Gastroesophageal sphincter (tissue), 4 donors: ENCODE measurements at regions not wholly inside any gene's neighbourhood (a gene's known extent, or its start where the extent isn't known, plus 50 kb on each side); places are given as distances from the start of the nearest gene placed in this dataset.
"Not testable (repeated sequence)": the region's sequence is repeated elsewhere in the genome, so short reads cannot be mapped to it uniquely, and the experiment has no call there.

ENCODE experiments used
- ATAC-seq: fragments of 150-250 bp; one replicate; pipeline ENCODE4 v1.9.1; 2016; ENCODE audit warnings: mild to moderate bottlenecking, moderate library complexity
- H3K27ac ChIP-seq, 4 donors: fragments of 200-600 bp; sonication (generic) in 3 of 4; 1 replicate in 3 of 4; 2 replicates in 1 of 4; pipeline ENCODE4 v1.5.1; 2016 to 2019
- H3K27me3 ChIP-seq: fragments of 200-600 bp; sonication (generic); one replicate; pipeline ENCODE4 v1.5.1; 2019
- H3K36me3 ChIP-seq, 2 donors: fragments of 200-600 bp; sonication (generic); one replicate each; pipeline ENCODE4 v1.5.1; 2019; ENCODE audit warnings: control low read depth in 1 of 2
- H3K4me1 ChIP-seq, 3 donors: fragments of 200-600 bp; sonication (generic); 1 replicate in 2 of 3; 2 replicates in 1 of 3; pipeline ENCODE4 v1.5.1; 2016 to 2019; ENCODE audit warnings: control low read depth in 2 of 3
- H3K4me3 ChIP-seq, 2 donors: fragments of 200-600 bp; sonication (generic); one replicate each; pipeline ENCODE4 v1.5.1; 2019; ENCODE audit warnings: mild to moderate bottlenecking in 1 of 2, moderate library complexity in 1 of 2
- H3K9me3 ChIP-seq, 3 donors: fragments of 200-600 bp; sonication (generic); one replicate each; pipeline ENCODE4 v1.5.1; 2017 to 2019; ENCODE audit warnings: control low read depth in 2 of 3
- CTCF ChIP-seq, 4 experiments: fragments of 200-600 bp in 2 of 4; fragments of 450-650 bp in 2 of 4; sonication (generic) in 1 of 4; IDR thresholded peaks; one replicate each; pipeline ENCODE4 v1.5.1; 2017 to 2019; ENCODE audit warnings: antibody characterized with exemption in 4 of 4, mild to moderate bottlenecking in 2 of 4, moderate library complexity in 2 of 4
- EP300 ChIP-seq: sonication (generic); formaldehyde crosslinking; IDR thresholded peaks from one replicate; pipeline ENCODE4 v1.6.1; 2017; ENCODE audit warnings: antibody characterized with exemption, mild to moderate bottlenecking
- POLR2A ChIP-seq, 2 donors: fragments of 450-650 bp; IDR thresholded peaks; one replicate each; pipeline ENCODE4 v1.6.1; 2017; ENCODE audit warnings: antibody characterized with exemption in 2 of 2, mild to moderate bottlenecking in 2 of 2, moderate library complexity in 1 of 2
- POLR2AphosphoS5 ChIP-seq: sonication (generic); formaldehyde crosslinking; IDR thresholded peaks from one replicate; pipeline ENCODE4 v1.6.1; 2017; ENCODE audit warnings: antibody characterized with exemption
- WGBS, 2 donors: methylation state at CpG; one replicate each; pipeline ENCODE4 v1.1.5; 2018; ENCODE audit warnings: low coverage in 1 of 2; 5-methylcytosine and 5-hydroxymethylcytosine counted together

- TF ChIP-seq POLR2AphosphoS5 (no peak), CTCF (IDR thresholded peaks at IDR 0.05) (no peak), POLR2A (IDR thresholded peaks at IDR 0.05) (no peak), EP300 (no peak)
- peaks cover 0 to 9% (median 0%) of the 10 kb centered on the region in 3 donors for H3K9me3 ChIP-seq
- H3K4me1 ChIP-seq, result no peaks in the 10 kb centered on the region
- no peak overlapping the region for H3K27ac ChIP-seq
- no peaks in the 10 kb centered on the region for H3K36me3 ChIP-seq
- WGBS, 2 donors, result 58 to 63% methylated on average over 6 to 7 of the region's 7 CpGs
- ATAC-seq, result no peak
- H3K27me3 ChIP-seq, result no peaks in the 10 kb centered on the region
- H3K4me3 ChIP-seq, result no peak overlapping the region
These were observed 412.9 kb downstream of the CHSY3 start for GRCh38 chr5:130316971-130317680.

DNA sequence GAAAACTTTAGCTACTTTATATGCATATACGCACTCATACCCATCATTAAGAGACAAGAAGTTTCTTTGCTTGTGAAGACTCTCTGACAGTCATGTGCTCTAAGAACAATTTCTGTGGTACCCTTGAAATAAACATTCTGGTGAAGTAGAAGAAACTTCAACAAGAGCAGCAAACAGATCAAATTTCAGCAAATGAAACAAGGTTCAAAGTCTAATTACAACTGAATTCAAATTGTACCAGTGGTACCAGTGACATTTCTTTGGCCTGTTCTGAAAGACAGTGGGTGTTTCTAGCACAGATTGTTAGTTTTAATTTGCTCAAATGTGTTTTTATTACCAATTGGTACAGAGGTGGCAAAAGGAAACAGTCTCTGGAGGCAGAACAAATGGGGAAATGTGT is 391.0 kb downstream of the CHSY3 start:
- no peaks in the 10 kb centered on the region for H3K4me1 ChIP-seq
- ATAC-seq, result no peak
- H3K36me3 ChIP-seq, result no peaks in the 10 kb centered on the region
- no peak for TF ChIP-seq EP300
- no peak for TF ChIP-seq POLR2A (IDR thresholded peaks at IDR 0.05)
- no peak for TF ChIP-seq CTCF (IDR thresholded peaks at IDR 0.05)
- TF ChIP-seq POLR2AphosphoS5, result no peak
- H3K27me3 ChIP-seq, result no peaks in the 10 kb centered on the region
- H3K9me3 ChIP-seq, result no peaks in the 10 kb centered on the region
- no peak overlapping the region for H3K4me3 ChIP-seq
- no peak overlapping the region for H3K27ac ChIP-seq
- 90 to 100% methylated on average over 1 of the region's 1 CpG for WGBS, 2 donors

- 82 to 100% methylated on average over 2 to 3 of the region's 3 CpGs for WGBS, 2 donors
- not testable (repeated sequence) for H3K4me1 ChIP-seq, H3K27ac ChIP-seq, H3K36me3 ChIP-seq, H3K4me3 ChIP-seq, H3K9me3 ChIP-seq, H3K27me3 ChIP-seq, ATAC-seq
These were observed 390.5 kb downstream of the CHSY3 start for GRCh38 chr5:130294798-130295197.

DNA sequence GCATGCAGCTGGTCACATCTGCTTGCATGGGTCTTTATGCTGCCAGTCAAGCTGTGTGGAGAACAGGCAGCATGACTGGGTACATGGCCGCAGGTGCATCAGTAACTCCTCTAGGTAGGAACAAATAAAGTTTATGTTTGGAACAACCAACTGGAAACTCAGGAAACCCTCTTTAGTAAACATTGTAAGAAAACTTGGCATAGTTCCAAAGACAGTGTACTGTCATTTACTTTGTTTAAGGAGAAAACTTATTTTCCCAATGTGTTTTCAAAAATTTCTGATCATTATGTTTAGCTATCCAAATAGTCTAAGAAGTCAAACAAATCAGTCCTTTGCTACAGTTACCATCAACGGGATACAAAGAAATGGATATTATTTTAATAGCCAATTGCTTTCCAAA is 386.0 kb downstream of the CHSY3 start:
- no peak overlapping the region for H3K4me3 ChIP-seq
- H3K27ac ChIP-seq, result no peak overlapping the region
- no peaks in the 10 kb centered on the region for H3K27me3 ChIP-seq
- TF ChIP-seq POLR2AphosphoS5 (no peak), POLR2A (IDR thresholded peaks at IDR 0.05) (no peak), EP300 (no peak), CTCF (IDR thresholded peaks at IDR 0.05) (no peak)
- H3K36me3 ChIP-seq, result no peaks in the 10 kb centered on the region
- WGBS, 2 donors, result 71 to 86% methylated on average over 2 of the region's 2 CpGs
- no peaks in the 10 kb centered on the region for H3K4me1 ChIP-seq
- ATAC-seq, result no peak
- H3K9me3 ChIP-seq, result no peaks in the 10 kb centered on the region

DNA sequence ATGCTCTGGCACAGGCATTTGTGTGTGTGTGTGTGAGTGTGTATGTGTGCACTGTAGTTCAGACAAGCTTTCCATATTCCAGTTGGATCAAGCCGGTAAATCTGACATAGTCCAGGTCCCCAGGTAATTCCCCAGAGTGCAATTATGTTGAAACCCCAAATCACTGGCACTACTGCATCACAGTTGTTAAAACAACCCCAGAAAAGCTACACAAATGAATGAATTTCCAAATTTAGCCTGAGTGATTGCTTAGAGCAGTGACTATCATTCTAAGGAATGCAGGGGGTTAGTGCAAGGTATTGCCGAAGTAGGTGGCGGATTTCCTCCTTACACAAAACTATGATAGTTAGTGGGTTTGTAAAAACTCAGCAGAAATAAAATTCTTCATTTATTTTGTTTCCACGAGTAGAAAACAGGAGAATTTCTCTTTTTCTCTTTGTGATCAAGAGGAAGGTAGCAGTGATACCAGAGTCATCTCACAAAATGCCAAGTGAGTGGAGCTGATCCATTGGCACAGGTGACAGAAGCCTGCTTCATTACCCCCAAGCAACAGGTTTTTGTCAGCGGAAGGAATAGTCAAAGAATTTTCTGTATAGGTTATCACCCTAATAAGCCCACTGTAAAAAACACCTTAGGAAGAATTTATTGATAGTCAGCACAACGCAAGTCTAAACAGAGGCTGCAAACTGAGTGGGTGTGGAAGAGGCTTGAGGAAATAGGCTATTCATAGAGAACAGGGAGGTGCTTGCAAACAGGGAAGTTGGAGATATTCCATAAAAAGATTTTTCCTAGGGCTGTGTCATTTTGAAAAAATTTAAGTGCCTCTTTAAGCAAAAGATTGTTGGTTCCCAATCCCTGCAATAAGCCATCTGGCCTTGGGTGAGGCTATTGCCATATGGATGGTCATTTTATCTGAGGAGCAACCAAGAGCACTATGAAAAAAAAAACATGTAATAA is 385.1 kb downstream of the CHSY3 start:
- TF ChIP-seq EP300 (no peak), POLR2AphosphoS5 (no peak), POLR2A (IDR thresholded peaks at IDR 0.05) (no peak), CTCF (IDR thresholded peaks at IDR 0.05) (no peak)
- Histone ChIP-seq H3K4me1 (no peaks in the 10 kb centered on the region), H3K27me3 (no peaks in the 10 kb centered on the region), H3K9me3 (no peaks in the 10 kb centered on the region), H3K4me3 (no peak overlapping the region), H3K27ac (no peak overlapping the region), H3K36me3 (no peaks in the 10 kb centered on the region)
- WGBS, 2 donors, result 60 to 66% methylated on average over 4 to 6 of the region's 6 CpGs
- ATAC-seq, result no peak
